NK-92 (cell line): ENCODE measurements at regions not wholly inside any gene's neighbourhood (a gene's known extent, or its start where the extent isn't known, plus 50 kb on each side); places are given as distances from the start of the nearest gene placed in this dataset.

Source experiments
- DNase-seq: peaks from one replicate; lab custom pipeline; 2025; ENCODE audit not compliant: unreplicated experiment; lab: John Stamatoyannopoulos, UW

DNA sequence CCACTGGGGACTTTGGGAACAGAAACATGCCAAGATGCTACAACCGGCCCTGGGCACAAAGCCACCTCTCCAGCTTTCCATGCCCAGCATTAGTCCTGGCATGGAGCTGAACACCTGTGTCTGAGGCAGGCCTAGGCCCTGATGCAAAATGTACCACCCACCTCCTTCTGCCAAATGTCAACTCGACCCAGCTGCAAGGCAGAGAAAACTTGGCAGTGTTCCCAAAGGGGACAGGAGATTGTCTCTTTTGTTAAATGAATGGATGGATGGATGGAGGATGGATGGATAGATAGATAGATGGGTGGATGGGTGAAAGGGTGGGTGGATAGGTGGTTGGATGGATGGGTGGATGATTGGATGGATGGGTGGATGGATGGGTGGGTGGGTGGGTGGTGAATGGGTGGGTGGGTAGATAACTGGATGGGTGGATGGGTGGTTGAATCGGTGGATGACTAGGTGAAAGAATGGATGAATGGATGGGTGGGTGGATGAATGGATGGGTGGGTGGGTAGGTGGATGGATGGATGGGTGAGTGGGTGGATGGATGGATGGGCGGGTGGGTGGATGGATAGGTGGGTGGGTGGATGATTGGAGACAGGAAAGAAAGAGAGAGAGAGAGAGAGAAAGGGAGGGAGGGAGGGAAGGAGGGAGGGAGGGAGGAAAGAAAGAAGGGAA is 73.4 kb upstream of the TNRC6C start:
- no peak for DNase-seq

DNA sequence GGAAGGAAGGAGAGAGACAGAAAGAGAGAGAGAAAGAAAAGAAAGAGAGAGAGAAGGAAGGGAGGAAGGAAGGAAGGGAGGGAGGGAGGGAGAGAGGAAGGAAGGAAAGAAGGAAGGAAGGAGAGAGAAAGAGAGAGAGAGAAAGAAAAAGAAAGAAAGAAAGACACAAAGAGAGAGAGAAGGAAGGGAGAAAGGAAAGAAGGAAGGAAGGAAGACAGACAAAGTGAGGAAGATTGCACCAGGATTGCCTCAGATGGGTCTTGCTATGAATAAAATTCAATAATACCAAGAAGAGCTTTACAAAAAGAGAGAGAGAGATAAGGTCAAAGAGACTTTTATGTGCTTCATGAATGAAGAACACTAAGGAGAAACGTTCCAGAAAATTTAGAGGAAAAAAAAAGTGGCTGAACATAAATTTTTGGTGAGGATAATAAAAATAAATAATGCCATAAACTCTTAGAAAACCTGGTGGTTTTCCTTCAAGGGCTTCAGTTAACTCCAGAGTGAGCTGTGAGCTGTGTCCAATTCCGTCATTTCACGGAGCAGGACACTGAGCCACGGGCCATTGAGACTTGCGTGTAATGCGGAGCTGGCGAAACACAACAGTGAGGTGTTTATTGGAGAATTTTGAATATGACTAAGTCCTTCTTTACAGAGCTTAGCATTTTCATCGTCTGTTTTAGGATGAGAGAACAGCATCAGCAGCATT is 72.7 kb upstream of the TNRC6C start:
- no peak for DNase-seq

DNA sequence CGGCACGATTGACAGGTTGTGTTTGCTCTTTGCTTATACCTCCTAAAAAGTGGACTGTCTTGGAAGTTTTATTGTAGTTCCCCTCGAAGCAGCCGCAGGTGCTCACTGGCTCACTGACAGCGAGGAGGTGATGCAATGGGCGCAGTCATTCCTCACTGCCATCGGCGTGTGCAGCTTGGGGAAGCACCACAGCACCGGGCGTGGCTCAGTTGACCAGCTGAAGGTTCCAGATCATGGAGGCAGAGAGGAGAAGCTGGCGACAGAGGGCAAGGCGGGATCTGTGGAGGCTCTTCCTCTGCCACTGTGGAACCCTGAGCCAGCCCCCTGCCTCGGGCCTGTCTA is 72.1 kb upstream of the TNRC6C start:
- DNase-seq = no peak

DNA sequence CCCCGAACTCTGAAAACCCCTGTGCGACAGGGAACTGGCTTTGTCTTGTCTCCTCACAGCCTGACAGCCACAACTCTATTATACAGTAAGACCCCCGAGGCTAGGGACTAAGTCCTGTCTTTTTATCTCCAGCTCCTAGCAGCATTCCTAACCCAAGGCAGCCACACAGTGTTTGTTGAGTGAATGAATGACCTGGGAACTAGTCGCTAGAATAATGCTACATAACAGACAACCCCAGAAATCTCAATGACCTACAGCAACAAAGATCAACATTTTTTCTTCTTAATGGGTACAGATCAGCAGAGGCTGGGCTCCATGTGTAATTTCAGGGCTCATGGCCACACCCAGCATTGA is 71.4 kb upstream of the TNRC6C start:
- no peak for DNase-seq

DNA sequence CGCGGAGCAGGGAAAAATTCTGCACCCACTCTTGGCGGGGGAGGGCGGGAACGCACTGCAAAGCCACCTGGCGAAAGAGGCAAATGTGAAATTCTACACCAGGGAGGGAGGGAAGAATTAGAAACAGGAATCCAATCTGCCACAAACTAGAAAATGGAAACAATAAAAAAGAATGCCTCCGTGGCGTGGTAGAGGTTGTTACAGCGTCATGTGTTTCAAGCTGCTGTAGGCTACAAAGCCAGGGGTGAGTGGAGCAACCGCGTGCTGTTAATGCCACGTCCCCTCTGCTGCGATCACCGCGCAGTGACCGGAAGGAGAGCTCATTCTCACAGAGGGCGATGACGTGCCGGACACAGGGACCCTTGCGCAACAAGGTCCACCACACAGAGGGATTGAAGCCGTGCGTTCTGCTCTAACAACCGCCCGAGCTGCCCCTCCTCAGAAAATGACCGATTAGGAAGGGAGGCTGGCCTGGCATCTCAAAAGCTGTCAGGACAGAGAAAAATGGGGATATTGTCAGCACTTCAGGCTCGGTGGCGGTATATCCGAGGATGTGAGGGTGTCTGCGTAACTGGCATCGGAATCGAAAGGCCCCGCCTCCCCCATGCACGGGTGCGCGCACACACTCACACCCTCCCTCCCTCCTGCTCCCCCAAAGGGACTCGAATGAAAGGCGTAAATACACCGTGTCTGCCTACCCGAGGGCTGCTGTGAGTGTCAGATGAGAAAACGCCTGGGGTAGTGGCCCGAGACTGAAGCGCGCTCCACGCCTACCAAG is 70.8 kb upstream of the TNRC6C start:
- no peak for DNase-seq

DNA sequence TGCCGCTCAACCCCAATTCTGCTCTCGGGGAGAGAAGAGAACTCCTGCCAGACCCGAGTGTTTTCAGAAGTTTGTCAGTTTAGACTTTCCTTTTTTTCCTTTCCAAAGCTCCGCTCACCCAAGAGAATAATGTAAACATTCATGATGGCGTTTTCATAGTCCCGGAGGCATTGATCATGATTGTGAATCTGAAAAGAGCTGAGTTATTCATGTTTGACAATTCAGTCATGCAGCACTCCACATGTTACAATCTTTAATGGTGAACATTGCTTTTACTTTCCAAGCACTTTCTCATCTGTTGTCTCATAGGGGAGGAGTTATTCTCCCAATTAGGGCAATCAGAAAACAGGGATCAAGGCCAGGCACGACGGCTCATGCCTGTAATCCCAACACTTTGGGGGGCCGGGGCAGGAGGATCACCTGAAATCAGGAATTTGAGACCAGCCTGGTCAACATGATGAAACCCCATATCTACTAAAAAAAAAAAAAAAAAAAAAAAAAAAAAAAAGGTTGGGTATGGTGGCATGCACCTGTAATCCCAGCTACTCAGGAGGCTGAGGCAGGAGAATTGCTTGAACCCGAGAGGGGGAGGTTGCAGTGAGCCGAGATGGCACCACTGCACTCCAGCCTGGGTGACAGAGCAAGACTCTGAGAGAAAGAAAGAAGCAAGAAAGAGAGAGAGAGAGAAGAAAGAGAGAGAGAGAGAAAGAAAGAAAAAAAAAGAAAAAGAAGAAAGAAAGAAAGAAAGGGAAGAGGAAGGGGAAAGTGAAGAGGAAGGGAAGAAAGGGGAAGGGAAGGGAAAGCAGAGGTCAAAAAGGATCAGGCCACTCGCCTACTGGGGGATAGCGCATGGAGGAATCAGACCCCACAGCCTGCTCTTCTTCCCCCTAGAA is 70.0 kb upstream of the TNRC6C start:
- DNase-seq = no peak

DNA sequence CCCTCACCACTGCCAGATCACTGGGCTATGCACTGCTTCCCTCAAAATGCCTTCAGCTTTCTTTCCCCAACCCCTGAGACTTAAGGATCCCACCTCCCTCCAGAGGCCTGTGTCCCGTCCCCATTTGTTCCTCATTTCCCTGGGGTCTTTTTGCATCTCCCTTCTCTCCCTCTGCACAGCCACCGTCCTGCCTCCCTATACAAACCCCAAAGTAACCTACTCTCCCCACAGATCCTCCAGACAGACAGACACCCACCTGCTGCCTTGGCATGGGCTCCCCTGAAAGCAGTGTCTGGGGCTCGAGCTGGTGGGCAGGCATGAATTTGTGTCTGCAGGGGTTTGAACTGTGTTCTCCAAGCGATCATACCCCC is 69.4 kb upstream of the TNRC6C start:
- no peak for DNase-seq

DNA sequence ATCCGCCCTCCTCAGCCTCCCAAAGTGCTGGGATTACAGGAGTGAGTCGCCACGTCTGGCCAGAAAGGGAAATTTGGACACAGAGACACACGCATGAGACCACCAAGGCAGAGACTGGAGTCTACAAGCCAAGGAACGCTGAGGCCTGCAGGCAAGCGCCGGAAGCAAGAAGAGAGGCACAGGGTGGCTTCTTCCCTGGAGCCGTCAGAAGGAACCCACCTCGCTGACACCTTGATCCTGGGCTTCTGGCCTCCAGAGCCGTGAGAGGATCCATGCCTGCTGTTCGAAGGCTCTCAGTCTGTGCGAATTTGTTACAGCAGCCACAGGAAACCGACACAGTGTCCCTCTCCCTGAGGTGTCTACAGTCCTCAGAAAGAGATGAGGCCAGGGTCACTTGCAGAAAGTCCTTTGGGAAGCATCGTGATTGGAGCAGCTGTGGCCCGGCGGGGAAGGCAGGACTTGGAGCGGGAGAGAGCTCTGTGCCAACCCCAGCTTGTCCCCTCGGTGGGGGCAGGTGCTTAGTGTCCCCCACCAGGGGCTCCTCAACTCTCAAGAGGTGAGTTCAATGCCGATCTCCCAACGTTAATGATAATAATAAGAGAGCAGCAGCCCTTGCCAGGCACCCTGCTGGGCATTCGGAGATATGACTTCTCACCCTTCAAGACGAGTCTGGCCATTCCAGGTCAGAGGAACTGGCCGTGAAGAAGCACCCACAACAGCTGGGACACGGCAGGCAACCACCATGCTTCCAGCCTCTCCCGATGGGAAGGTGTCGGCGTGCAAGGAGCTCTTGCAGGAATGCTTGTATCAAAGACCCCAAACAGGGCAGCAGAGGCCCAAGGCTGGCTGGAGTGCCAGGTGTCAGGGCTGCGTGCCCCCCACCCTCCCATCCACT is 68.4 kb upstream of the TNRC6C start:
- no peak for DNase-seq

DNA sequence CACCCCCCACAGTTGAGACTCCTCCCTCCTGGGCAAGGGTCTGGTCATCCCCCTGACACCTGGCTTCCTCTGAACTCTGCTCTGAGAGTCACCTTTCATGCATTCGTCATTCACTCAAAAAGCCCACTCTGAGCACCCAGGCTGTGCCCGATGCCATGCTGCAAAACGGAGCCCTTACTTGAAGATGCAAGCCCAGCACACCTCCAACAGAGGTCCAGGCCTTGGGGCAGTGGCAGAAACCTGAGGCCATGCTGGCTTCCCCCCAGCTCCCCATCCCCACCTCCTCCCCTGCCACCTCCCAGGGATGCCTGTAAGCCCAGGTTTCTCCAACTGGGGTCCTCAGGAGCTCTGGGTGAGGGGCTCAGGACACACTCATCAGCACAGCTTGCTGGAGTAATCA is 67.7 kb upstream of the TNRC6C start:
- DNase-seq = no peak

DNA sequence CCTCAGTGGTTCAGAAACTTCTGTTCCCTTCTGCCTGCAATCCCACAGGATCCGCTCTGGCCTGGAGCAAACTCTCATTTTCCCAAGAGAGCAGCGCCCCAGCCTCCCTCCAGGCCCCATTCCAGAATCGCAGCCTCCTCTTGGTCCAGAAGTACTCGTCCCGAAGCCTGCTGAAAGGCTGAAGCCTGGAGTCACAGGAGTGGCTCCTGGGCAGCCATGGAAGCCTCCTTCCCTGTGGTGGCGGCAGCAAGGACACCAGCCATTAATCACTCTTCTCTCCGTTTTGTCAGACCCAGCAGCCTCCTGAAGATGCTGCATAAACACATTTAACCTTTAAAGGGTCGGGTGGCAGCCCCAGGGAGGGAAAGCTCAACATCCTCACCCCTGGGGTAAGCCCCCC is 66.9 kb upstream of the TNRC6C start:
- no peak for DNase-seq

DNA sequence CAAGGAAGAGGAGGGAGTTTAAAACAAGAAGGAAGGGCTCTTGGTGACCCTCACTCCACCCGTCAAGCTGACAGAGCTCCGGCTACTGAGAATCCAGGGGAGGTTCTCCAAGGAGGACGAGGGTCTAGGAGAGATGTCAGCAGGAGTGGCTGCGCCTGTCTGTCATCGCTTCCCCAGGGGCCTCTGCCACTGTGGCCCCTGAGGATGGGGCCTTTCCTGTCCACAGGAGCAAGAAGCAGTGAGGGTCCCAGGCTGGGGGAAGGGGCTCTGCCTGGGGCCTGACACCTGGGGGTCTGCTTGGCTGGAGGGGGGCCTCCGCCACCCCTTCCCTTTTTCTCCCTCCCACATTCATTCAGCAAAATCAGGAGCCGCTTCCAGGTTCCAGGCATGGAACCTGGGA is 66.5 kb upstream of the TNRC6C start:
- DNase-seq = no peak

DNA sequence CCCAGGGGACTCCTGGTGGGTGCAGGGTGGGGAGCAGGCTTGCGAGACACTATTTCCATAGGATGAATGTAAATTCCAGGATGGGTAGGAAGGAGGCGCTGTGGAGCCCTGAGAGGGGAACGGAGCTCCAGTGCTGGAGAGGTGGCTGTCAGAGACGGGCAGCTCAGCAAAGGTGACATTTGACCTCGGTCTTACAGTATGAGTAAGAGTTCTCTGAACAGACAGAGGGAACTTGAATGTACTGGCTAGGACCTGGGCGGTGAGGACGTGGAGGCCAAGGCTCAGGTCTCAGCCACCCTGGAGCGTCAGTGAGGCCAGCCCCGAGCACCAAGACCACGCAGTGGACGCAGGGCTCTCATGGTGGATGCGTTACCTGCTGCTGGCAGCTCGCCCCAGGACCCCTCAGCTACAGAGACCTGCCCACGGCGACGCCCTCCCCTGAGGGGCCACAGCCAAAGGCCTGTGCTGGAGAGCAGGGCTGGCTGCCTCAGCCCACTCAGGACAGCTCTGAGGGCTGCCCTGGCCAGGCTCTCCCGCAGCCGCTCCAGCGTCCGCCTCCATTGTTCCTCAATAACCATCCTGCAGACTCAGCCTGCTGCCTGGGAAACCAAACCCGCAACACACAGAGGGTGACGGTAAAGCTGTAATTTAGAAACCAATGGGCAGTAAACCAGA is 65.9 kb upstream of the TNRC6C start:
- DNase-seq = no peak

DNA sequence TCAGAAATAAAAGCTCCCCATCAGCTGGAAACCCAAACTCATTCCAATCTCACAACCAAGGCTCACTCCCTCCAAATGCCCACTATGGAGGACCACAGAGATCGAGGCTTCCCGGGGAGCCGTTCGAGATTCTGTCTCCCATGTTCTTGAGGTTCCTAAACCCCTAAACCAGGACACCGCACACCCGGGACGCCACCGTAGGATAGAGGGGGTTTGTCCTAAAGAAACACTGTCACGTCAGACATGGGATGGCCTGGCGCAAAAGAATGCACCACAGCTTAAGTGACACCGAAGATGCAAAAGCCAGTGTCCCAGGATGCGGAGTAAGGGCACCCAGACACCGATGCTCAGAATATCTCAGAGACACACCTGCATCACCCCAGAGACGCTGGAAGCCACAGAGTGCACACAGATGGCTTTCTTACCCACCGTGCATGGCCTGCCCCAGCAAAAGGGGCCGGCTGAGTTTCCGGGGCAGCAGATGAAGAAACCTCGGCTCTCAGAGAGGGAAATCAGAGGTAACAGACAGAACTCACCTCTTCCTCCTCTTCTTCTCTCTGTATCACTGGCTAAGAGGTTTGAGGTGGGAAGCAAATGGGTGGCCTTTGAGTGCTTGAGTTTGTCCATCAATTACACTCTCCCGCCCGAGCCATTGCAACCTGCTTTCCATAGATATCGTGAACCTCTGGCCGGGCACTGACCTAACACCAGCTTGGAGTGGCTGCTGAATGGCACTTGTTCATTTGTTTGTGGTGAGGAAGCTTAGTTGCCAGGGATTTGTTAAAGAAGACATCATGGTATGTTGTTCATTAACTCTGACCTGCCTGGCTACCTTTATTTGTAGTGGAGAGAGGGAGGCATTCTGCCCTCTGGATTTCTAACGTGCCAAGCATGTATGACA is 65.1 kb upstream of the TNRC6C start:
- DNase-seq = no peak

DNA sequence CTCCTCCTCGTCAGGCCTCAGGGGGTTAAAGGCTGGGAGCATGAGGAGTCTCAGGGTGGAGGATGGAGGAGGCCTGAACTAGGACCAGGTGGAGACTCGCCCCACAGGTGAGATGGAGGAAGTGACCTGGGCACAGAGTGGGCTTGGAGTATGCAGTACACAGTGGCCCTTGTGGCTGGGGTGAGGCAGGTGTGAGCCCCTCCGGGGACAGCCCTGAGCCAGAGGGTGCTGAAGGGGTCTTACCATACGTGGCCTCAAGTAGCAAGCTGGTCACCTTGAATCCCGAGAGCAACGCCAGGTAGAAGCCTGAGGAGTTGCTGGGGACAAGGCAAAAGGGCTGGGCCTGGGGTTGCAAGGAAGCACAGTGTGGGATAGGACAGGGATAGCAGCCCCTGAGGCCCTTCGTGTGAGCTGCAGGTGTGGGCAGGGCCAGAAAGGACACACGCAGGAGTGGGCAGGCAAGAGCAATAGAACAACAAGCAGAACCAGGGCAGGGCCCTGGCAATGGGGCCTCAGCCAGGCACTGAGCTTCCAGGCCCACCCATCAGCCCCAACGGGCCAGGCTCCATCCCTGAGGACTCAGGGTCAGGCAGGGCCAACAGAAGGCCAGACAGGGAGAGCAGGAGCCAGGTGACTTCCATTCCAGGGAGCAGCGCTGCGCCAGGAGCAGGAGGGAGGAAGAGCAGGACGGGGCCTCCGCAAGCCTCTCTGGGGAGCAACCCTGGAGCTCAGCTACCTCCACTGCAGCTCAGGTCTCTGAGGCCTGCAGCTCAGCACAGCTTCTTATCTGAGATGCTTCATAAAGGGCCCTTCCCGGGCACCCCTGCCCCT is 64.2 kb upstream of the TNRC6C start:
- DNase-seq = no peak

DNA sequence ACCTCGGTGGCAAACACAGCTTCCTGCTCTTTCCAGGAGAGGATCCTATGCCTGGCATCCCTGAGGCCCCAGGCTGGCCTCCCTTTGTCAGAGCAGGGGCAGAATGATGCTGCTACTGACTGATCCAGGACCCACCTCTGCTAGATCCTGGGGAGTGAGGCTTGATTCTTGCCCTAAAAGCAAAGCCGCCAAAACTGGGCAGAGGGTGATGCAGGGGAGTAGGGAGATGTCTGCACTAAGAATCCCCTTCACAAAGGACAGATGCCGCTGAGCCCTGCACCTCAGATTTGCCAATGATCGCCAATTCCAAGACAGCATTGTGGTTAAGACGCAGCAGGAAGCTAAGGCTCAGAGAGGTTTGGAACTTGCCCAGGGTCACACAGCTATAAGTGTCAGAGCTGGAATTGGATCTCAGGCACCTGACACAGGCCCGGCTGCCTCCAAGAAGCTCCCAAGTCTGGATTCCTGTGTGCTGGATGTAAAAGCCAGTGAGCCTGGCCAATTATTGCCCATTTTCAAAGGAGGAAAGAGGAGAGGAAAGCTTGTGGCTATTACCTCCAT is 60.7 kb upstream of the TNRC6C start:
- DNase-seq = no peak

DNA sequence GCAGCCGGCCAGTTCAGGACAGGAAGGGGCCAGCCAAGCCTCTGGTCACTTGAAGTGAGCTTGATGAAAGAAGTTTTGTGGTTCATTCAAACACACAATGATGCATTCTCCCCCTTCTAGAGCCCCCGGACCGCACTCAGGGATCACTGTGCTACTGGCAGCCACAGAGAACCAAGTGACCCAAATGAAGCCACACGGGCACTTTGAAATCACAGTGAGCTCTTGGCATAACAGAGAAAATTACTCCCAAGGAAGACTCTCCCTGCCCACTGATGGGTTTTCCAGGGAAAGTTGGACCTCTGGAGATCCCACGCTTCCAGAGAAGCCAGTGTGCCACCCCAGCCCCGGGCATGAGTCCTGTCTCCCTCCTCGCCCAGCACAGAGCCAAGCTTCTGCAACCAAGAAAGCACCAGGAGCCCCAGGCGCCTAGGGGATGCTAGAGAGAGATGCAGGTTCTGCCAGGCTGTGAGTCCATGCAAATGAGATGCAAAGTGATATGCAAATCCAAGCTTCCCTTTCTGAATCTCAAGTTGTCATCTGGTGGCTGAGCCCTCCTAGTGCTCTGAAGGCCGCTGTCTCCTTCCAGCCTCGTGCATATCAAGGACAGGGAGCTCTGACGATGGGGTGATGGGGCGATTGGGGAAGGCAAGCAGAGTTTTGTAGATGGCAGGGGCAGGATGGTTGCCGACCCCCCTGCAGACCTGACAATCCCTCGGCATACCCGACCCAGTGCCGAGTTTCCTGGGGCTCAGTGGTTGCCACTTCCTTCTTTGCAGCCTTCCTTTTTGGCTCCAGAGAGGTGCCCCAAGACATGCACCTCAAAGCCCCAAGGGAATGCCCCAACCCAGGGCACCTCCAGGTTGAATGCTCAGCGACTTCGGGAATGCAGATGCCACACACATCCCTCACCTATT is 59.7 kb upstream of the TNRC6C start:
- DNase-seq = no peak

DNA sequence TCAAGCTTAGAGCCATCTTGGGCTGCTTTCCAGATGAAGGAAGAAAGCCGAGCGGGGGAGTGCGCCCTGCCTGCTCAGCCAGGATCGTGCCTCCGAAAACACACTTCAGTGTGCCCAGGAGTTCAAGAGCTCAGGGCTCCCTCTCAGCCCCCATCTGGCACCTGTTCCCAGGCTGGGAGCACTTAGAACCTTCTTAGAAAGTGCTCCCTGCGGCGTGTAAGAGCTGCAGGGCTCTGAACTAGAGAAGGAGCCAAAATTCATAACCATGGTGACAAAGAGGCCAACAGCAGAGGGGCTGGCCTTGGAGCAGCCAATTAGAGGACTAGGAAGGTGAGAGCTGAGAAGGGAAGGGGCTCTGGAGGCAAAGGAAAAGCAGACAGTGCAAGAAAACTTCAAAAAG is 59.0 kb upstream of the TNRC6C start:
- no peak for DNase-seq
